ENCODE measurements at regions not wholly inside any gene's neighbourhood (a gene's known extent, or its start where the extent isn't known, plus 50 kb on each side); places are given as distances from the start of the nearest gene placed in this dataset.
A peak's percentile ranks its signal among the peaks of the same experiment; 100 is the strongest.

GRCh38 chr16:13795131-13795530 lies 124.8 kb upstream of the ERCC4 start:
- Histone ChIP-seq H3K27me3 (ENCODE audit: control insufficient read depth, insufficient read depth, low read length) (no peaks in the 10 kb centered on the region), H3K36me3 (ENCODE audit: control insufficient read depth, insufficient read depth, low read length) (no peaks in the 10 kb centered on the region), H3K9me3 (ENCODE audit: control insufficient read depth, insufficient read depth, low read length) (no peaks in the 10 kb centered on the region), H3K27ac (ENCODE audit: low read length) (no peak overlapping the region), H3K4me1 (ENCODE audit: control insufficient read depth, insufficient read depth, low read length) (no peaks in the 10 kb centered on the region), H3K4me3 (ENCODE audit: low read length) (no peak overlapping the region)
- H3K27me3 Mint-ChIP-seq (ENCODE audit: low read depth in 2 of 2): no peaks in the 10 kb centered on the region
- H3K36me3 Mint-ChIP-seq: no peaks in the 10 kb centered on the region
- intact Hi-C loops (cut with micrococcal nuclease): no loop called here
- H3K9me3 Mint-ChIP-seq: peaks cover 0 to 4% of the 10 kb centered on the region in 2 donors
- no peak overlapping the region for H3K27ac Mint-ChIP-seq
- H3K4me3 Mint-ChIP-seq: no peak overlapping the region
- no peak for ATAC-seq
- WGBS (ENCODE audit: insufficient coverage): 0% methylated on average over 1 of the region's 3 CpGs
- TF ChIP-seq, protein P1, sequence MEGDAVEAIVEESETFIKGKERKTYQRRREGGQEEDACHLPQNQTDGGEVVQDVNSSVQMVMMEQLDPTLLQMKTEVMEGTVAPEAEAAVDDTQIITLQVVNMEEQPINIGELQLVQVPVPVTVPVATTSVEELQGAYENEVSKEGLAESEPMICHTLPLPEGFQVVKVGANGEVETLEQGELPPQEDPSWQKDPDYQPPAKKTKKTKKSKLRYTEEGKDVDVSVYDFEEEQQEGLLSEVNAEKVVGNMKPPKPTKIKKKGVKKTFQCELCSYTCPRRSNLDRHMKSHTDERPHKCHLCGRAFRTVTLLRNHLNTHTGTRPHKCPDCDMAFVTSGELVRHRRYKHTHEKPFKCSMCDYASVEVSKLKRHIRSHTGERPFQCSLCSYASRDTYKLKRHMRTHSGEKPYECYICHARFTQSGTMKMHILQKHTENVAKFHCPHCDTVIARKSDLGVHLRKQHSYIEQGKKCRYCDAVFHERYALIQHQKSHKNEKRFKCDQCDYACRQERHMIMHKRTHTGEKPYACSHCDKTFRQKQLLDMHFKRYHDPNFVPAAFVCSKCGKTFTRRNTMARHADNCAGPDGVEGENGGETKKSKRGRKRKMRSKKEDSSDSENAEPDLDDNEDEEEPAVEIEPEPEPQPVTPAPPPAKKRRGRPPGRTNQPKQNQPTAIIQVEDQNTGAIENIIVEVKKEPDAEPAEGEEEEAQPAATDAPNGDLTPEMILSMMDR (IDR thresholded peaks at IDR 0.05): no peak
- H3K4me1 Mint-ChIP-seq: no peaks in the 10 kb centered on the region
- DNase-seq: no peak

- Mint-ChIP-seq H3K9me3 (no peaks in the 10 kb centered on the region), H3K27me3 (ENCODE audit: low read depth in 2 of 2) (peaks cover 0 to 2% of the 10 kb centered on the region in 2 donors), H3K27ac (no peak overlapping the region), H3K36me3 (no peaks in the 10 kb centered on the region), H3K4me1 (no peaks in the 10 kb centered on the region), H3K4me3 (peak overlapping the region; percentile 49)
- ATAC-seq: no peak
- H3K4me3 ChIP-seq (ENCODE audit: low read length): no peak overlapping the region
- H3K36me3 ChIP-seq (ENCODE audit: control insufficient read depth, insufficient read depth, low read length): no peaks in the 10 kb centered on the region
- DNase-seq: no peak
- H3K4me1 ChIP-seq (ENCODE audit: control insufficient read depth, insufficient read depth, low read length): no peaks in the 10 kb centered on the region
- TF ChIP-seq, protein P1 (IDR thresholded peaks at IDR 0.05): no peak
- H3K27me3 ChIP-seq (ENCODE audit: control insufficient read depth, insufficient read depth, low read length): no peaks in the 10 kb centered on the region
- intact Hi-C loops (cut with micrococcal nuclease): no loop called here
- no peak overlapping the region for H3K27ac ChIP-seq (ENCODE audit: low read length)
- no peaks in the 10 kb centered on the region for H3K9me3 ChIP-seq (ENCODE audit: control insufficient read depth, insufficient read depth, low read length)
Measured at GRCh38 chr16:13797718-13798117, 122.2 kb upstream of the ERCC4 start.

GRCh38 chr16:13798211-13798610 lies 121.7 kb upstream of the ERCC4 start:
- no peak for ATAC-seq
- Mint-ChIP-seq H3K27me3 (ENCODE audit: low read depth in 2 of 2) (peaks cover 0 to 2% of the 10 kb centered on the region in 2 donors), H3K36me3 (no peaks in the 10 kb centered on the region), H3K9me3 (no peaks in the 10 kb centered on the region), H3K4me3 (no peak overlapping the region), H3K4me1 (no peaks in the 10 kb centered on the region), H3K27ac (no peak overlapping the region)
- no peak overlapping the region for H3K4me3 ChIP-seq (ENCODE audit: low read length)
- DNase-seq: no peak
- TF ChIP-seq, protein P1 (IDR thresholded peaks at IDR 0.05): no peak
- H3K9me3 ChIP-seq (ENCODE audit: control insufficient read depth, insufficient read depth, low read length): no peaks in the 10 kb centered on the region
- no peaks in the 10 kb centered on the region for H3K27me3 ChIP-seq (ENCODE audit: control insufficient read depth, insufficient read depth, low read length)
- intact Hi-C loops (cut with micrococcal nuclease): no loop called here
- no CpG with 5 or more reads among the region's 2 CpGs for WGBS (ENCODE audit: insufficient coverage)
- no peak overlapping the region for H3K27ac ChIP-seq (ENCODE audit: low read length)
- no peaks in the 10 kb centered on the region for H3K36me3 ChIP-seq (ENCODE audit: control insufficient read depth, insufficient read depth, low read length)
- no peaks in the 10 kb centered on the region for H3K4me1 ChIP-seq (ENCODE audit: control insufficient read depth, insufficient read depth, low read length)

DNA sequence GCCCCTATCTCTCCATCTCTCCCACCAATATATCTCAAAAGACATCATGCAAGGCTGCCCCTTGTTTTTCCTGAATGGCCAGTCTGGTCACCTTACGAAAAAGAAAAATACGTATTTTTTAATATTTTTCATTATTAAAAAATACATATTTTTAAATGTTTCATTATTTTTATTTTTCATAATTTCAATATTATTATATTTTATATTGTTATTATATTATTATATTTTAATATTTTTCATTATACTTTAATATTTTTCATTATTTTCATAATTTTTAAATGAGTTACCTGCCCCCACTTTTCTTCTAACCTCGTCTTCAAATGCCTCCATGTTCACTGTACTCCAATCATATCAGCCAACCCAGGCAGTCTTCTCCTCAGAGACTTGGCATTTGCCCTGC lies 116.0 kb upstream of the ERCC4 start:
- no peaks in the 10 kb centered on the region for H3K36me3 ChIP-seq (ENCODE audit: control insufficient read depth, insufficient read depth, low read length)
- no peak for ATAC-seq
- Mint-ChIP-seq H3K27ac (no peak overlapping the region), H3K36me3 (no peaks in the 10 kb centered on the region), H3K27me3 (ENCODE audit: low read depth in 2 of 2) (peaks cover 0 to 5% of the 10 kb centered on the region in 2 donors), H3K4me3 (no peak overlapping the region), H3K9me3 (peaks cover 0 to 2% of the 10 kb centered on the region in 2 donors), H3K4me1 (no peaks in the 10 kb centered on the region)
- no peak overlapping the region for H3K27ac ChIP-seq (ENCODE audit: low read length)
- no peaks in the 10 kb centered on the region for H3K9me3 ChIP-seq (ENCODE audit: control insufficient read depth, insufficient read depth, low read length)
- intact Hi-C loops (cut with micrococcal nuclease): no loop called here
- H3K27me3 ChIP-seq (ENCODE audit: control insufficient read depth, insufficient read depth, low read length): no peaks in the 10 kb centered on the region
- DNase-seq: no peak
- H3K4me3 ChIP-seq (ENCODE audit: low read length): no peak overlapping the region
- no peaks in the 10 kb centered on the region for H3K4me1 ChIP-seq (ENCODE audit: control insufficient read depth, insufficient read depth, low read length)
- 78% methylated on average over 1 of the region's 3 CpGs for WGBS (ENCODE audit: insufficient coverage)
- TF ChIP-seq, protein P1 (IDR thresholded peaks at IDR 0.05): no peak

Data from natural killer cell (primary cell).